CD4-positive, alpha-beta T cell treated with Interleukin-2 at 100 ng/mL for 4 hours (primary cell): ENCODE measurements at regions not wholly inside any gene's neighbourhood (a gene's known extent, or its start where the extent isn't known, plus 50 kb on each side); places are given as distances from the start of the nearest gene placed in this dataset.
"Not testable (repeated sequence)": the region's sequence is repeated elsewhere in the genome, so short reads cannot be mapped to it uniquely, and the experiment has no call there.

ENCODE experiments used
- DNase-seq: peaks from one replicate; pipeline ENCODE4 v3.0.0-alpha.2; 2020; ENCODE audit warnings: low spot score

DNA sequence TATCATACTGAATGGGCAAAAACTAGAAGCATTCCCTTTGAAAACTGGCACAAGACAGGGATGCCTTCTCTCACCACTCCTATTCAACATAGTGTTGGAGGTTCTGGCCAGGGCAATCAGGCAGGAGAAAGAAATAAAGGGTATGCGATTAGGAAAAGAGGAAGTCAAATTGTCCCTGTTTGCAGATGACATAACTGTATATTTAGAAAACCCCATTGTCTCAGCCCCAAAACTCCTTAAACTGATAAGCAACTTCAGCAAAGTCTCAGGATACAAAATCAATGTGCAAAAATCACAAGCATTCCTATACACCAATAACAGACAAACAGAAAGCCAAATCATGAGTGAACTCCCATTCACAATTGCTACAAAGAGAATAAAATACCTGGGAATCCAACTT is 52.5 kb upstream of the CCDC71L start:
- DNase-seq = not testable (repeated sequence)

DNA sequence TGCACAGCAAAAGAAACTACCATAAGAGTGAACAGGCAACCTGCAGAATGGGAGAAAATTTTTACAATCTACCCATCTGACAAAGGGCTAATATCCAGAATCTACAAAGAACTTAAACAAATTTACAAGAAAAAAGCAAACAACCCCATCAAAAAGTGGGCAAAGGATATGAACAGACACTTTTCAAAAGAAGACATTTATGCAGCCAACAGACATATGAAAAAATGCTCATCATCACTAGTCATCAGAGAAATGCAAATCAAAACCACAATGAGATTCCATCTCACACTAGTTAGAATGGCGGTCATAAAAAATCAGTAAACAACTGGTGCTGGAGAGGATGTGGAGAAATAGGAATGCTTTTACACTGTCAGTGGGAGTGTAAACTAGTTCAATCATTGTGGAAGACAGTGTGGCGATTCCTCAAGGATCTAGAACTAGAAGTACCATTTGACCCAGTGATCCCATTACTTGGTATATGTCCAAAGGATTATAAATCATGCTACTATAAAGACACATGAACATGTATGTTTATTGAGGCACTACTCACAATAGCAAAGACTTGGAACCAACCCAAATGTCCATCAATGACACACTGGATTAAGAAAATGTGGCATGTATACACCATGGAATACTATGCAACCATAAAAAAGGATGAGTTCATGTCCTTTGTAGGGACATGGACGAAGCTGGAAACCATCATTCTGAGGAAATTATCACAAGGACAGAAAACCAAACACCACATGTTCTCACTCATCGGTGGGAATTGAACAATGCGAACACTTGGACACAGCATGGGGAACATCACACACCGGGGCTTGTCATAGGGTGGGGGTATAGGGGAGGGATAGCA is 53.9 kb upstream of the CCDC71L start:
- not testable (repeated sequence) for DNase-seq

DNA sequence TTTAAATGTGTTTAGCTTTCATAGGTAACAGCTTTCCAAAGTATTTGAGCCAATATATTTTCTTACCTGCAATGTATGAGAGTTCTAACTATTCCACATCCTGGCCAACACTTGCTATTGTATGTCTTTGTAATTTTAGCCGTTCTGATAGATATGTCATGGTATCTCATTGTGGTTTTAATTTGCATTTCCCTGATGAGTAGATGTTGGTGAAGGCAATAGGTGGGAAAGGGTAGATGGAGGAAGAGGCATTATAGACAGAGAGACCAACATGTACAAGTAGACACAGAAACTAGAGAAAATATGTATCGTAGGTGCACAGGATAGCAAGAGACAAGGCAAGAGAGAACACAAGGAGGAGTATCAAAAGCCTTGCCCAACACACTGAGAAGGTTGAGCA is 54.8 kb upstream of the CCDC71L start:
- DNase-seq = no peak

DNA sequence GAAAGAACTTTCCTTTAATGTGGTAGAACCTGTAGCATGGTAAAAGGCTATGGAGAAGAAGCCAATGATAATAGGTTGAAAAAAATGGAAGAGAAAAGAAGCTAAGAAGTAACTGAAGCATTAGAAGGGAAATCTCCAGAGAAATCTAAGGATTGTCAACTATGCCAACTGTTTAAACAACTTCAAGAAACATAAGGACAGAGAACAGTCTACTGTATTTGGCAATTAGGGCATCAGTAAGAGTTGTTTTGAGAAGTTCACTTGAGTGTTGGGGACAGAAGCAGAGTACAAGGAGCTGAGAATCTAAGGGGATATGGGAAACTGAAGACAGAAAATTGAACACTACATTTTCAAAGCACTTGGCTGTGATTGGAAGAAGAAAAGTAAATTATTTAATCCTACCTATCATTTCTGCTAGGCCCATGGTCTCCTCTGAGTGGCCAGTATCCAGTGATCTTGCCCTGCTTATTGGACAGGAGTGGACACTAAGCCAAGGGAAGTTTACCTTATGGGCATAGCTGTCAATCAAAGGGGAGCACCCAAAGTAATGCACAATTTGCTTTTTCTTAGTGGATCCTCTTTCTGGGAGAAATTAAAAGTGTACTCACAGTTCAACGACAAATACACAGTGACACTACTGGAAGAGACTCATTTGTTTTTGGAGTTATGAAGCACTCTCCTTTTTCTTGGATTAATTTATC is 56.4 kb upstream of the CCDC71L start:
- DNase-seq = no peak

DNA sequence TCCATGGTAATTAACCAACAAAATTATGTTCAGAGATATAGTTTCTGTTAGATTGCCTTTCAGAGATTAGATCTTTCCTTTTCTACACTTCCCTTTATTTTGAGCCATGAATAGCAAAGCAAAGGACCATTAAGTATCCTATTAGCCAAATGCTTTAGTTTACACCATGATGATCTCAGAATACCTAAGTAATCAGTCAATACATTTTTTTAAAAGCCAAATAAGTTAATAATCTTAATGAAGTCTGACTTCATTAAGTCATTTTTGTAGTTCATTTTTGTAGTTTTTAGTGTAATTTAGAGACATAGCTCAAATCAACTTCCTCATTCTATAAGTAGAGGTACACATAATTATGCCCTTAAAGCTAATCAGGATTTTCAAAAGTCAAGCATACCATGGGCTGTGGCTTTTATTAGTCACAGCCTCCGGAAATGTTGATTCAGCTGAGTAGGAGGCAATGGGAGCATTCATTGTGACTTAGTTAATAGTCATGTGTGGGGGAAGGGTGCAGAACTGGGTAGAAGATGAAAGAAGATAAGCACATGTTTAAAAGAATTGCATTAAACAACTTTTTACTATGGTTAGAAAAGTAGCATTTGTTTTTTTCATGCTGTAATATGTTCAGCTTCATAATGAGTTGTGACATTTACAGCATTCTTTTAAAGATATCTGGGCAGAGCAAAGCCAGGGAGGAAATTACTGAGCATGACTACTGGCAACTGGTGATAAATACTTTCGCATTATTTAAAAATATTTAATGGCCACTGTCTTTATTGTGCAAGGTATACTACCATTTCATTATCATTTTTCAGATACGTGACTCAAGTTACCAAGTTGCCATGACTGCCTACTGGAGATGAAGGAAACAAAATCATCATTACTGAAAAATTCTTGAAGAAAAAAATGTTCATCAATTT is 57.3 kb upstream of the CCDC71L start:
- peak; percentile 86 for DNase-seq

DNA sequence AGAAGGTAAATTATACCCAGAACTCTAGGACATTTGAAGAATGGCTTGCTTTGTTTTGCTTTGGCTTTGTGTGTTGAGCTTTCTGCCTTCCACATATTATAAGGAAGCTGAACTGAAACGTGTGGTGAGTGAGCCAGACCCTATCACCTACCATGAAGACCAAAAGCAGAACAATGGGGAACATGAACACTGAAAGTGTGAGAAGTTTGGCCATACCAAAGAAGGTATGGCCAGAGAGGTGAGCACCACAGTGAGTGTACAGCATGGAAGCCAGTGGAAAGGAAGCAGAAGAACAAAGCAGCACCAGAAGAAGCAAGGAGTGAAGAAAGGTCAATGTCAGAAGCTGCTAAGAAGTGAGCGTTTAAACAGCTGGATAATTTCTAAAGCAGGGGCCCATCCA is 59.7 kb upstream of the CCDC71L start:
- no peak for DNase-seq

DNA sequence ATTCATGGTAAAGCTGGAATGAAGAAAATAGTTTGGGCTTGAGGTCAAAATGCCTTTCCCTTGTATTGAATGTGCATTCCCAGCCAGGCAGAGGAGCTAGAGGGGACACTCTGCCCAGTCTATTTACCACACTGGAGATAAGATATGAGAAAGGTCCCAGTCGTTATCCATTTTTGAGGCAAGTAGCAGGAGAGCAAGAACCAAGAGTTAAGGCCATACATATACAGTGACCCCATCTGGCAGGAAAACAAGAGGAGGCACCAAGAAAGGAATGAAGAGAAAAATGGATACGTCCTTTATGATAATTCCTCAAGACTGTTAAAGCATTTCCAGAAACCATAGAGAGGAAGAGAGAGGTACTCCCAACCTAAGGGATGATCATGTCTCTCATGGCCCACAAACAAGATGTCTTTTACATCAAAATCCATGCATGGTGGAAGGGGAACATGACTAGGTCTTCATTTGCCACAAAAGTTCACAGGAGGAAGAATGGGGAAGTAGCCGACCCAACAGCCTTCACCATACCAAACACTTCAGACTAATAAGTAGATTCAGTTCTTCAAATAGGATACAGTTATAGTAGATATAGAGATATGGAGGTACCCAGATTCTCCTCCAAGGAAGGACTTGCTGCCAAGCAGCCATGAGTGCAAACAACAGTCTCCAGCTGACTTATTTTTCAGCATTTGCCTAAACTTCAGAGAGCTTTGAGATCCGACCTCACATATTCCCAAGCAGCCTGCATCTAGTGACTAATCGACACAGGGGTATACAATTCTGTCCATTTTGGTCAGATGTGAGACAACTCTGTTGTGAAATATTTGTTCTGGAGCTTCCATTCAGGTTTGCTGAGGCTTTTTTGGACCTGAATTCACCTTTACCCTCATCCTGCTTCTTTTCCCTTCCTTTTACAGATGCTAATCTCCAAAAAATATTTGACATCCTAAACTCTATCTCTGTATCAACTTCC is 61.1 kb upstream of the CCDC71L start:
- no peak for DNase-seq

DNA sequence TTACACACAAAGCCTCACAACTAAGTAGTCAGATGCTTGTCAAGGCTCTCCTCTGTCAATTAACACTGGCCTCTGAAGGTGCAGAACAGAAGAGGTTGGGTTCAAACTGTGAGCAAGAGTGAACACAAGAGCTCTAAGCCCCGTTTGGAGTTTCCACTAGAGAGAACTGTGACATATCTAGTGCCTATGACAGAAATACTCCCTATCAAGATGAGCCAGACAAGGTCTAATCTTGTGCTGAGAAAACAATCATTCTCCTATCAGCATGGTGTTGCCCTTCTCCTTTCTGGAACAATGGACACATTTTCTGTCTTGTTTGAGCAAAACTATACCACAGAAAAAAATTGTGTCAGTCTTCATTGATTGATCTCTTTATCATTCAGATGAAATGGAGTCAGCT is 62.4 kb upstream of the CCDC71L start:
- no peak for DNase-seq

DNA sequence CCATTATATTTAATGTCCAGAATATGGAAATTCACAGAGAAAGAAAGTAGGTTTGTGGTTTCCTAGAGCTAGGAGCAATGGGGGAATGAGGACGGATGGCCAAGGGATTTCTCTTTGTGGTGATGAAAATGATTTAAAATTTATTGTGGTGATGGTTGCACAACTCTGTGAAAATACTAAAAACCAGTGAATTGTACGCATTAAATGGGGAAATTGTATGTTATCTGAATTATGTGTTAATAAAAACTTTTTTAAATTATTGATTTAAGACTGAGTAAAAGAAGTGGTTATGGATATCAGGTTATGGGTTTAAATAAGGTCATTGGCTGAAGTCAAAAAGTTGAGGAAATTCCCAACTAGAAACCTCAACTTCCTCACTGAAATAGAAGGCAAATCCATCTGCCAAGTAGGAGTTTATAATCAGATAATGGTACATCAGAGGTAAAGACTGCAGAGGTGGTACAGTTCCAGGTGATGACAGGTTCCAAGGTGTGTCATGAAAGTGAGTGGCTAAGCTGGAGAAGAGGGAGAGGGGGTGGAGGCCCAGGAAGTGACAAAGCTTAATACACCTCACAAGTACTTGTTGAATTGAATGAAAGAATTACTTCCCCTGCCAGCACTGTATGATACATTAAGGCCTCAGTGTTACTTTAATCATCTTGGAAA is 68.9 kb upstream of the CCDC71L start:
- DNase-seq = no peak

DNA sequence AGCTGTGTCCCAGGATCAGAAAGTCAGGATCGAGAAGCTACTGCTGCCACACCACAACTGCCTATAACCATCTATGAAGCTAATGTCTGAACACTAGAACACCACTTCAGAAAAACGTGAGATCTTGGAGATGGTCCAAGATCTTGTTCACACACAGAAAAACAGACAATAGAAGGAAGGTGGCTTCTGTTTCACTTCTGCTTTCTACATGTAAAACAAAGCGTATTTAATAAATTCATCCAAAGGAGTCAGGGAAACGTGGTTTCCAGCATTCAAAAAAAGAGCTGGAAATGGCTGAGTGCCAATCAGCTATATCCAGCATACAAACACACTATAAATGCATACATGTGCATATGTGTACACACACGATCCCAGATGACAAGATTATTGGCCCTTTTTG is 70.2 kb upstream of the CCDC71L start:
- DNase-seq = no peak

DNA sequence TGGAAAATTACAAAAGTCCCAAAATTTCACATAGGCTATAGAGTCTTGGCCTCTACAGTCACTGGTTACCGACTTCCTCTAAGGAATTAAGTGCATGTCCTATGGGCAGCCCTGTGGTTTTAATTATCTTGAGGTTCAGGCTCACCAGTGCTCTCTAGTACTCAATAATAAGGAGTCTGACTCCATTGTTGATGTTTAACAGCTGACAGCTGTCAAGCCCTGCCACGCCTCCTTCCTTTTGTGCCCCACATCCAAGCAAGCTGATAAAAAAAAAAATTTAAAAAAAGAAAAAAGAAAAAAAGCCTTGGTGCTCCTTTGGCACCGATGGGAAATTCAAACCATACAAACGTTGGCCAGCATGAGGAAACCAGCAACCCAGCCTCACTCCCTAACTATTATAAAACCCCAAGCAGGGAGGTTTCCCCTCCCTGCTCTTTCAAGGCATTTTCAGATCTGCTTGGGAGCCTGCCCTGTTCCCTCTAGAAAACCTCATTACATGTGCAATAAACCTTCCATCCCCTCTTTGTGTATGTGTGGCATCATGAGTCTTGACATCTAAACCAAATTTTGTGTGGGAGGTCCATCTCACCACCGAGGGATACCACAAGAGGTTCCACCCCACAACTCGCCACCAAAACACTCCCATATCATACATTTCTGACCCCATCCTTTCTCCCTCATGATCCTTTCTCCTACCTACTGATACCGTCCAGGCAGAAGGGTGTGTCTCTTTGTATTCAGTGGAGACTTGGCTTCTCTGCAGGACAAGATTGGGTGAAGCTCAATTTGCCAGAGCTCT is 70.9 kb upstream of the CCDC71L start:
- DNase-seq = no peak

DNA sequence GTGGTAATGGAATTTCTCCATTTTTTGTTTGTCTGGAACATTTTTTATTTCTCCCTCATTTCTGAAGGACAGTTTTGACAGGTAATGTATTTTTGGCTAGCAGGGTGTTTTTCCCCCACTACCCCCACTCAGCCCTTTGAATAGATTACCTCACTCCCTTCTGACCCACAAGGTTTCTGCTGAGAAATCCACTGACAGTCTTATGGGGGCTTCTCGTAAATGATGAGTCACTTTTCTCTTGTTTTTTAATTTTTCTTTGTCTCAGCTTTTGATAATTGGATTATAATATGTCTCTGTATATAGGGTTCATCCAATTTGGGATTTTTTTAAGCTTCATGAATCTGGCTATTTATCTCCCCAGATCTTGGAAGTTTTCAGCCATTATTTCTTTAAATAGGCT is 74.7 kb upstream of the CCDC71L start:
- DNase-seq = no peak

DNA sequence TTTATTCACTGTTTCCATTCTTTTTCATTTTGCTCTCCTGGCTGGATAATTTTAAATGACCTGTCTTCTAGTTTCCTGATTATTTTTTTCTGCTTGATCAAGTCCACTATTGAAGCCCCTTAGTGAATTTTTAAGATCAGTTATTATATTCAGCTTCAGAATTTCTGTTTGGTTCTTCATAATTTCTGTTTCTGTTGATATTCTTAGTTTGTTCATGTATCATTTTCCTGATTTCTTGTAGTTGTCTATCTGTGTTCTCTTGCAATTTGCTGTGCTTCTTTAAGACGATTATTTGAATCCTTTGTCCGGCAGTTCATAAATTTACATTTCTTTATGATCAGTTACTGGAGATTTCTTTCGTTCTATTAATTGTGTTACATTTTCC is 75.2 kb upstream of the CCDC71L start:
- no peak for DNase-seq

DNA sequence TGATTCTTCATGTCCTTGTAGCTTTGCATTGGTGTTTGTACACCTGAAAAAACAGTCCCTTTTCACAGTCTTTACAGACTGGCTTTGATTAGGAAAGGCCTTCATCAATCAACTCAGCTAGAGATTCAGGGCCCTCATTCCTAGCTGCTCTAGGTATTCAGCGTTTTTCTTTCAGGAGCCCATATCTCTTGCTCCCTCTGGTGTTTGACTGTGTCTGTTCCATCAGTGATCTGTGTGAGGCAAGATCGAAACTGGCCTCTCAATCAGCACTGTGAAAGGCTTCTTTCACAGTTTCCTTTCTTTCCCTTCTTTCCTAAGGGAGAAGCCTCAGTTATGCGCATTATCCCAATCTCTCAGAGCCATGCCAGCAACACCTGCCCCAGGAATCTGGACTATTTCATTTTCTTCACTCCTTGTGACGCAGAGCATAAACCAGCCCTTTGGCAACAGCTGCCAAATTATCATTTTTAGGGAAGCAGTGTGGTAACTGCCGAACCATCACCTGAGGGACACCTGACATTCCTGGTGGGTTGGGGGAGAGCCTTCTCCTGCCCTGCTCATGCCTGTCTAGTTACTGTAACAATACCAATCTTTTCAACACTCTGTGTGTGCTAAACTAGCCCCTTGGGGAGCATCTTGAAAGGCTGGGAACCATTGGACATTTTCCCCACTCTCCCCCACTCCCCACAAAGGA is 75.7 kb upstream of the CCDC71L start:
- DNase-seq = peak; percentile 78

DNA sequence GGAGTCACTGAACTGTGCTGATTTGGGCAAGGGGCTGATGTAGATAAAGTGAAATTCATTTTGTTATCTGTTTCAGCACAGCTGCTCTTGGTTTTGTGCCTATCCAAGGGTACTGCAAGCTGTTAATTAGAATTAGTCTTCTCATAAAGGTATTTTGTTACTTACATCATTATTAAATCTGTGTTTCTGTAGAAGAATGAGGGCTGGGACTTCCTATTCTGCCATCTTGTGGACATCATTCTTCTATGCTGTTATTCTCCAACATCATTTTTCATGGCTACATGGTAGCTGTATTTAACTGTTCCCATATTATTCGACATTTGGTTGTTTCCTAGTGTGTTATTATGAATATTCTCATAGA is 76.2 kb upstream of the CCDC71L start:
- DNase-seq = peak; percentile 9

DNA sequence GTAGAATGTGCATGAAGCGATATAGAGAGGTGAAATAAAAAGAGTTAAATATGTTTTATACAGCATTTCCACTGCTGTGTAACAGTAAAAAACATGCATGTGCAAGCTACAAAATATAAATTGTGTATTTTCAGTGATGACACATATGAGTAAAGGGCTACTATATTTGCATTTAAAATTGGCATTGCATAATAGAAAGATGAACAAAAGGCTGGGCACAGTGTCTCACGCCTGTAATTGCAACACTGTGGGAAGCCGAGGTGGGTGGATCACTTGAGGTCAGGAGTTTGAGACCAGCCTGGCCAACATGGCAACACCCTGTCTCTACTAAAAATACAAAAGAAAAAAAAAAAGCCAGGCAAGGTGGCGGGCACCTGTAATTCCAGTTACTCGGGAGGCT is 79.8 kb upstream of the CCDC71L start:
- no peak for DNase-seq

DNA sequence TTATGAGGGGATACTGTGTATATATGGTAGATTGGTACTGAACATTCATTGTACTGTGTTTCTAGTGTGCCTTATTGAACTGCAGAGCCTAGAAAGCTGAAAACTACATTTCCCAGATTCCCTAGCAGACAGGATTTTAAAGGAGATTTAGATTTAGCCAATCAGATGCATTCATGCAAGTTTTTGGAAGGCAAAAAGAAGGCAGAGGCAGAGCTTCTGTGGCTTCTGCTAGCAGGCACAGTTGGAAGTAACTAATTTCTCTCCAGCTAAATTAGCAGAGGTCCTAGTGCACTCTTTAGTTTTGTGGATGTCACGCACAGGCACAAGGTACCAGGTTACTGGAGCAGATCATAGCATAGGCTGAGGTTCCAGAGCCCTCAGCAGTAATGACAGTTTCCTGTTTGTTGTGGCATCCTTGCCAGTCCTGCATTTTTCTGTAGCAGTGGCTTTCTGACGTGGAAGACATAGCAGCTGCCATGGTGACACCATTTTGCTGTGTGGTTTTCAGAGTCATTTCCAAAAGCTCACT is 83.7 kb upstream of the CCDC71L start:
- DNase-seq = no peak

DNA sequence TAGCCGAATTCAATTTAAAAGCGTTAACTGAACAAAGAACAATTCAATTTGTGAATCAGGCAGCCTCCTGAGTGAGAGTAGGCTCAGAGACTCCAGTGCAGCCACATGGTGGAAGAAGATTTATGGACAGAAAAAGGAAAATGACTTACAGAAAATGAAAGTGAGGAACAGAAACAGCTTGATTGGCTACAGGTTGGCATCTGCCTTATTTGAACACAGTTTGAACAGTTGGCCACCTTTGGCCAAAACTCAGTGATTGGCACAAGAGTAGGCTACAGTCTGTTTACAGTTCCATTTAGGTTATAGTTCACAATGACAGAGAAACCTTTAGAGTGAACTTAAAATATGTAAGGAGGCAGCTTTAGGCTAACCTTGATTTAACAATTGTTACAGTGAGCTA is 86.3 kb upstream of the CCDC71L start:
- not testable (repeated sequence) for DNase-seq

DNA sequence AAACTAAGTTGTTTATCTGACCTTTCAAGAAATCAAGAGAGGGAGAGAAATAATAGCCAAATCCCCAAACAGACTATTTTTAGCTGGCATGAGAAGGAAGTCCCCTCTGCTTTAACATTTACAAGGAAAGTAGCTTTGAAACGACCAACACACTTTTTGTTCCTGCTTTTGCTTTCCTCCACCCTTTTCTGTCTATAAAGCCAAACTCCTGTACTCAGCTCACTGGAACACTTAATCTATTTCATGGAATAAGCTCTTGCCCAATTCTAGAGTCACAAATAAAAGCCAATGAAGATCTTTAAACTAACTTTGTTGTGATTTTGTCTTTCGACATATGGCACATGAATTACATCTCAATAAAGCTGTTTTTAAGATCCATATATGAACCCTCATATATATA is 86.8 kb upstream of the CCDC71L start:
- no peak for DNase-seq
